ENCODE measurements at regions not wholly inside any gene's neighbourhood (a gene's known extent, or its start where the extent isn't known, plus 50 kb on each side); places are given as distances from the start of the nearest gene placed in this dataset.
A peak's percentile ranks its signal among the peaks of the same experiment; 100 is the strongest.

GRCh38 chr12:64931321-64931720 lies 106.9 kb downstream of the TBC1D30 start:
- DNase-seq: no peak

DNA sequence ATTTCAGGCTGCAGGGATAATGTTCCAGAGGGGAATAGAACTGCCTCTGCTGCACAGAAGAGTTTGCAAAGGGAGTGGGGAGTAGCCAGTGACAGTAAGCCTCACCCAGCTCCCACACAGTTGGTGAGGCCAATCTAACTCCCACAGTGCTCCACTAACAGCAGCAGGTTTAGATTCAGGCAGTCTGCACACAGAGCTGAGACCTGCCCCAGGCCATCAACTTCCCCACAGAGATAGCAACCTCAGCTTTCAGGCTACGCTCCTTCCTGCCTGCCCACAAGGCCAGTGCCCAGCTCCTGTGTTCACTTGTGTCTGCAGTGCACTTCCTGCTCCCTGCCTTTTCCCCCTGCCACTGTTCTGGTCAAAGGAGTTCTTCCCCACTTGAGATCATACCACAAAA lies 107.5 kb downstream of the TBC1D30 start:
- DNase-seq: no peak

- DNase-seq: no peak
Measured at GRCh38 chr12:64933791-64934190, 109.3 kb downstream of the TBC1D30 start.

DNA sequence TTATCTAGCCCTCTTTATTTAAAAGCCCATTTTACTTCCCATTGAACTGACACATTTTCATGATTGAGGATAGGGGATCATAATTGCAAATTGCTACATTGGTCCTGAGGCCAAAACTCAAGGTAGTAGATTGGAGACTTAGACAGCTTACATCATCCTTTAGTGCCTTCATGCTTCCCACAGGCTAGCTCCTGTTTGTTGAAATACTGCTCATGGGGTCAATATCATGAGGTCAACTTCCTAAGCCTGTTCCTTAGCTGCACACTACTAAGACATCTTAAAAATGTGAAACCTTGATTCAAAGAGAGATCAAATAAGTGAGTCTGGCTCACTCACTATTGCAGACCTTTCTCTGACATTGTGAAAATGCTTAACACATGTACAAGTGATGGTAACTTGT lies 113.0 kb downstream of the TBC1D30 start:
- DNase-seq: no peak

DNA sequence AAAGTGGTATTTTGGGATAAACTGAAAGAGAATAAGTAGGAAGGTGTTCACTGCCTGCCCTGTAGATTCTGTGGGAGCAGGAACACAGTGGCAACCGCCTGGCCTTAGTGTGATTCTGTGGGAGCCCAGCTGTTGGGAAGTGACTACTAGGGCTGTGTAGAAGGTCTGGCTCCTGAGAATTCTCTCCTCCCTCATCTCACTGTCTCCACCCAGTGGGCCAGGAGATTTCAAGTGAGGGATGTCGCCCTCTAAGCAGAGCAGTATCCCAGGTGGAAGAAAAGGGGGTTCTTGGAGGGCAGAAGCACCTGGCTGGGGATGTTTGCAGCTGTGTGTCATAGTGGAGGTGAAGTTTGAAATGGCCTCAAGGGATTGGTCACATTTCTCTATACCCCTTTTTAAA lies 113.7 kb downstream of the TBC1D30 start:
- no peak for DNase-seq

GRCh38 chr12:64943686-64944085 lies 119.2 kb downstream of the TBC1D30 start:
- no peak for DNase-seq

- no peak for DNase-seq
Measured at GRCh38 chr12:64944966-64945365, 120.5 kb downstream of the TBC1D30 start.

DNA sequence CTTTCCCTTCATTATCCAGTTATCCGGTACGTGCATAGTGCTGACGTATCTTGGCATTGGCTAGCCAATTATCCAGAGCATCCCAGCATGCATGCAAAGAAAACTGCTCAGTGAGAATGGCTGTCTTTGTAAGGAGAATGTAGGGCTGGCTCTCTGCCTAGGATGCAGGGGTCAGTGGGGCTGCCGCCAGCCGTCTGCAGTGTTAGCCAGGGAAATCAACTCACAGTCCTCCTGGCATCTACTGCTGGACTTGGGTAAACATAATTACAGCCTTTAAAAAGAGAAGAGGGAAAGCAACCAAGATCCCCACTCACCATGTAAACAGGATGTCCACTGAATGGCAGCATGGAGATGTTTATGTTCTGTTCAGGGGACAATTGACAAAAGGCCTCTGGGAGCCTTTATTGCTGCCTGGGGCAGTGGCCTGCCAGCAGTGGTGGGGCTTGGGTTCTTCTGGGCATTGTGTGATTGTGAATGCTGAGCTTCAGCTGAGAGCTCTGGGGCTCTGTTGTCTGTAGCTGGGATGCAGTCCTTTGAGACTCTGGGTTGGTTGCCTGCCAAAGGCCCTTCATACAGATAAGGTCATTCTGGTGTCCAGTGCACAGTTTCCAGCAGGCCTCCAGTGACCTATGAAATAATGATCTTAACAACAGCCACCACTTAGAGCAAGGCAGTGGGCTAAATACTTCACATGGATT lies 121.8 kb downstream of the TBC1D30 start:
- DNase-seq: no peak

- DNase-seq: no peak
Measured at GRCh38 chr12:64950711-64951298, 126.4 kb downstream of the TBC1D30 start.

DNA sequence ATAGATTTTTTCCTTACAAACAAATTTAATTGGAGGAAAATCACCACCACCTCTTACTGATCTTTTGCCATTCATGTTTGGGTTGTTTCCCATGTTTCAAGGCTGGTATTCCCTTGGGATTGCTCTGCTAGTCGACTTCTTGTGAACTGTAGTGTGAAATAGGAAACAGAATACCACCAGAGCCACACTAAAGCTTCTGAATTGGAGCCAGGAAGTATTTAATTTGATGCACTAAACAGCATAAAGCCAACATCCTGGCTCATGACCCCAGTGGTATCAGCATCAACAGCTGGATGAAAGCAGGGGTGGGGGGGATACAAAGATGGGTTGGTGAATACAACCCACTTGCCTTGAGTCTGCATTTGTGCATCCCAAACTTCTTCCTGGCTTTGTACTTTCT lies 127.5 kb downstream of the TBC1D30 start:
- DNase-seq: no peak

DNA sequence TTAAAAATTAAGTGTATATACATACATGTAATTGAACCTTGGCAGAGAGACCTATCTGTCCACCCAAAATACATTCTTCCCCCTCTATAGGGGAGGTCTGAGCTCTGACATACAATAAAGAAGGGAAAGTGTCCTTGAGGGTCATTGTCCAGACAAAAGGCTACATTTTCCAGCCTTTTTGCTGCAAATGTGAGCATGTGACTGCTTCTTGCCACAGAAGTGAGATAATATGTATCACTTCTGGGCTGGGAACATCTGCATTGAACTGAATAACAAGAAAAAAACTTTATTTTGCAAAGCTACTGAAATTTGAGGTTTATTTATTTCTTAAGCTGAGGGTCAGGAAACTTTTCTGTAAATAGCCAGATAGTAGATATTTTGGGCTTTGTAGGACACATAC lies 131.3 kb downstream of the TBC1D30 start:
- DNase-seq: no peak

- no peak for DNase-seq
Measured at GRCh38 chr12:64965920-64966319, 141.5 kb downstream of the TBC1D30 start.

GRCh38 chr12:64968989-64969819 lies 144.8 kb downstream of the TBC1D30 start:
- DNase-seq: peak; percentile 40 to 52

- no peak for DNase-seq
Measured at GRCh38 chr12:64976131-64976530, 145.0 kb downstream of the WIF1 start.

DNA sequence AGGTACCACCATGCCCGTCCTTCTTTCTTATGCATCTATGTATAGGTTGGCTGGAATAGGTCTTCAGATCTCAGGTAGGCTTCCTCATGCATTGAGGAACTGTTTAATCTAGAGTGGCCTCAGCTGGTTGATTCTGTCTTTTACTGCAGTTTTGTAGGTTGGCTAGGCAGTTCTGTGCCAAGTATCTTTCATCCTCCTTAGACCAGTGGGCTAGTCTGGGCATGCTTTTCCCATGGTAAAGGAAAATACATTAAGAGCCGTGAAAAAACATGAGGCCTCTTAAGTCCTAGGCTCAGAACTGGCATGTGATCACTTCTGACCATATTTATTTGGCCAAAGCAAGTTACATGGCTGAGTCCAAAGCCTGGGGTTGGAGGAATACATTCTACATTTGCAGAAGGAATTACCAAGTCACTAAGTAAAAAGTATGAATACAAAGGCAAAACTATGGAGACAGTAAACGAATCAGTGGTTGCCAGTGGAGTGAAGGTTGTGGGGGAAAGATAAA lies 137.3 kb downstream of the WIF1 start:
- no peak for DNase-seq

GRCh38 chr12:64991121-64991611 lies 129.9 kb downstream of the WIF1 start:
- no peak for DNase-seq

DNA sequence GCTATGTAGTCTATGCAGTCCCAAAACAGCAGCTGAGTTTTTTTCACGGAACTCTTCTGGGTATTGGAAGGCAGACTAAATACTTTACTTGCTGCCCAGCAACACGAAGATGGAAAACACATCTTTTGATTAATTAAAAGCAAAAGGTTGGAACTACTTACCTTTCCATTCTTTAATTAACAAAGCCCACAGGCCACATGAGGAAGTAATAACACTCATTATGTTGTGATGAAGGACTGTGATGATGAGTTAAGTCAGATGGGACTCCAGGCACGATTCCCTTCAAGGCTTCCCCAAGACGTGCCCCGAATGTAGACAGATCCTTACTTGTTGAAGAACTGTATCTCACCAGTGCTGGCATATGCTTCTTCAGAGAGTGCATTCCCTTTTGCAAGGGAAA lies 129.0 kb downstream of the WIF1 start:
- DNase-seq: no peak

DNA sequence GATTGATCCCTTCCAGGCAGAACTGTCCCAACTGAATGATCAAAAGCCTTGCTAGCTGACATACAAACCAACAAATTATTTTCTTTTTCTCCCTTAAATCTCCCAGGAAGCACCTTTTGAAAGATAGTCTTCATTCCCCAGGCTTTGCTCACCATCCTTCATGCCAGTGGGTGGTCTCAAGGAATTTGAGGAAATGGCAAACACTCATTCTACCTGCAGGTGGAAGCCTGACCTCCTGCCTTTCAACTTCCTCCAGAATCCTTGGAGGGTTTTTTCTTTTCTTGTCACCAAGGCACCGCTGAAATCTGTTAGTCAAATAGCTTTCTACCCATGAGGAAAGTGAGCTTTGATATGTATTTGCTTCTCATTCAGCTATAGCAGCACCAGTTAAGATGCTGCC lies 128.5 kb downstream of the WIF1 start:
- DNase-seq: no peak

- no peak for DNase-seq
Measured at GRCh38 chr12:64993461-64993860, 127.6 kb downstream of the WIF1 start.

GRCh38 chr12:64995816-64996215 lies 125.3 kb downstream of the WIF1 start:
- no peak for DNase-seq

GRCh38 chr12:64997858-64998257 lies 123.2 kb downstream of the WIF1 start:
- no peak for DNase-seq

DNA sequence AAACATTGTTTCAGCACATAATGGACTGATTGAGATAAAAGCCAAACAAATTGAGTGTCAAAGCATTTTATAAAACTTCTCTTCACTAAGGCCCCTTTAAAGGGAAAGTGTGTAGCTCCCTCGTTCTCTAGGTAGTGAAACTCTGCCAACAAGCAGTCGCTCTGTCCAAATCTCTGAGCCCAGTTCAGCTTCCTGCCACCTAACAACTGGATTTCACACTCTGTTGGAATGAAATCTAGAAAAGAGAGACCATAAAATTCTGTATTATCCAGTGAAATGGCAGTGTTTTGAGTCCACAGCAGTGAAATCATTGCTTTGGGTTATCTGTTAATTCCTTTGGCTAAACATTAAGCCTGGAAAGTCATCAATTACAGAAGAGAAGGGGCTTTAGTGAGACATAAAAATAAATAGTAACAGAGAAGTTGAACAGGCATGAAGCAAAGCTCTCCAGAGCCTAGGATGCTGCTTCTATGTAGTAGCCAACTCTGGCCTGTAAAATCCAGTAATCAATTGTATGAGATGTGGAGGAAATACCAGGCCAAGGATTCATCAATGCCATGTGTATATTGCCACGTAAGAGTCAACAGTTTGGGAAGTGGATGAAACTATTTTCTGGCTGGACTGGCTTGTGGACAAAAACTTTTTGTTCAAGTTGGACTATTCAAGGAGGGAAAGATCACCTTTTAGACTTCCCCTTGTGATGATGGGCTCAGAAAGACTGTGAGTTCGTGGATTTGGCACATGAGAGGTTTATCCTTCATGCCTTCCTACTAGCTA lies 122.5 kb downstream of the WIF1 start:
- no peak for DNase-seq

DNA sequence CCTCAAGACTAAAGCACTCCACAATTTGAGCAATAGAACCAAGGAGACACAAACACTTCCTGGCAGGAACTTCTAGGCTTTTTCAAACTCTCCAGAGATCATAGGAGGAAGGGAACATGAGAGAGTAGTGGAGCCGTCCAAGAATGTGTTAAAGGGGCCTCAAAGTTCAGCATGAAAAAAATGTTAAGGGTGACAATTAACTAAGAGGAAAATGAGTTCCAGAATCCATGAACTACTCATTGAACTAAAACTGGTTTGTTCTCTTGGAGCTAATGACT lies 122.0 kb downstream of the WIF1 start:
- no peak for DNase-seq

All from Kasumi-1 (cell line).